Caco-2 (cell line): ENCODE measurements at regions not wholly inside any gene's neighbourhood (a gene's known extent, or its start where the extent isn't known, plus 50 kb on each side); places are given as distances from the start of the nearest gene placed in this dataset.

ENCODE experiments used
- BruUV-seq: library from RNA; stranded (reverse); fragments of 400-500 nt; replicated peaks from 2 replicates; lab custom pipeline; 2021; lab: Mats Ljungman, UMichigan
- CTCF ChIA-PET: fragments of 300-600 bp; sonication (Branson Sonifier 250); formaldehyde crosslinking; loops from one replicate; lab custom pipeline; 2022; ENCODE audit warnings: antibody characterized with exemption; lab: Charles Lee
- POLR2A ChIA-PET: fragments of 300-600 bp; sonication (Branson Sonifier 250); formaldehyde crosslinking; loops from one replicate; lab custom pipeline; 2022; ENCODE audit warnings: antibody characterized with exemption; lab: Charles Lee
- DNase-seq, 2 experiments: peaks; one replicate each; pipeline versions ENCODE4 v3.0.0 to v3.0.0-alpha.2; 2020 to 2022
- H3K27me3 ChIP-seq: replicated peaks from 2 replicates; pipeline ENCODE4 v1.6.0; 2011; ENCODE audit warnings: low read length; ENCODE audit not compliant: control insufficient read depth, insufficient read depth
- H3K36me3 ChIP-seq: 2 replicates; pipeline ENCODE4 v1.5.1; 2011; ENCODE audit warnings: low read length; ENCODE audit not compliant: control insufficient read depth, insufficient read depth
- H3K4me1 ChIP-seq: fragments of 250-450 bp; sonication (Bioruptor Pico); 2 replicates; pipeline ENCODE4 v1.5.1; 2020; ENCODE audit warnings: mild to moderate bottlenecking
- H3K4me3 ChIP-seq: 2 replicates; pipeline ENCODE4 v1.5.1; 2011; ENCODE audit warnings: low read depth, mild to moderate bottlenecking, control low read depth, low read length
- H3K9me3 ChIP-seq: fragments of 250-450 bp; sonication (Bioruptor Pico); 2 replicates; pipeline ENCODE4 v1.5.1; 2020; ENCODE audit warnings: mild to moderate bottlenecking, moderate library complexity
- H3K27ac Mint-ChIP-seq: one replicate; pipeline ENCODE4 v1.8.0; 2022; ENCODE audit warnings: mixed read lengths; ENCODE audit not compliant: unreplicated experiment
- H3K27me3 Mint-ChIP-seq: one replicate; pipeline ENCODE4 v1.8.0; 2022; ENCODE audit warnings: mixed read lengths; ENCODE audit not compliant: insufficient read depth, unreplicated experiment
- H3K36me3 Mint-ChIP-seq: one replicate; pipeline ENCODE4 v1.8.0; 2022; ENCODE audit warnings: mild to moderate bottlenecking, mixed read lengths; ENCODE audit not compliant: insufficient read depth, unreplicated experiment
- H3K4me1 Mint-ChIP-seq: one replicate; pipeline ENCODE4 v1.8.0; 2022; ENCODE audit warnings: low read depth, mixed read lengths; ENCODE audit not compliant: unreplicated experiment
- H3K4me3 Mint-ChIP-seq: one replicate; pipeline ENCODE4 v1.8.0; 2022; ENCODE audit warnings: mild to moderate bottlenecking, moderate library complexity, mixed read lengths; ENCODE audit not compliant: unreplicated experiment
- H3K9me3 Mint-ChIP-seq: one replicate; pipeline ENCODE4 v1.8.0; 2022; ENCODE audit warnings: mixed read lengths; ENCODE audit not compliant: unreplicated experiment
- CTCF ChIP-seq, 2 experiments: fragments of 200-600 bp in 1 of 2; IDR thresholded peaks; 1 replicate in 1 of 2; 2 replicates in 1 of 2; pipeline versions ENCODE4 v1.5.1 to v1.8.0; 2011 to 2022; ENCODE audit warnings: antibody characterized with exemption in 1 of 2, control low read depth in 1 of 2, inconsistent platforms in 1 of 2, low read depth in 1 of 2, low read length in 1 of 2, mild to moderate bottlenecking in 1 of 2, moderate library complexity in 1 of 2; ENCODE audit not compliant: insufficient read depth in 1 of 2, severe bottlenecking in 1 of 2, unreplicated experiment in 1 of 2
- intact Hi-C: fragments of 100-400 bp; cut with micrococcal nuclease; formaldehyde crosslinking; loops from one replicate; pipeline ENCODE4 v1.10.0; 2022; ENCODE audit not compliant: unreplicated experiment

- no TSS peak for BruUV-seq
- H3K4me3 Mint-ChIP-seq = no peak overlapping the region
Measured at GRCh38 chr10:128393546-128393945, 267.3 kb upstream of the MKI67 start.

GRCh38 chr10:128398118-128398517 is 271.9 kb upstream of the MKI67 start:
- no TSS peak for BruUV-seq

More at GRCh38 chr10:128393546-128393945, 267.3 kb upstream of the MKI67 start:
- Histone ChIP-seq H3K27me3 (peaks cover 1% of the 10 kb centered on the region; the same call in 1 of the 2 replicates), H3K9me3 (no peaks in the 10 kb centered on the region), H3K36me3 (no peaks in the 10 kb centered on the region), H3K4me1 (no peaks in the 10 kb centered on the region), H3K4me3 (no peak overlapping the region)
- H3K27me3 Mint-ChIP-seq = peaks cover 31% of the 10 kb centered on the region
- no peak for TF ChIP-seq CTCF (IDR thresholded peaks at IDR 0.05; ENCODE audit: insufficient read depth in 1 of 2, low read depth in 1 of 2, low read length in 1 of 2, severe bottlenecking in 1 of 2, unreplicated experiment in 1 of 2)
- DNase-seq = no peak
- no peak overlapping the region for H3K27ac Mint-ChIP-seq
- no peaks in the 10 kb centered on the region for H3K4me1 Mint-ChIP-seq
- POLR2A ChIA-PET = no interaction called here
- intact Hi-C loops = no loop called here
- CTCF ChIA-PET = no interaction called here
- no peaks in the 10 kb centered on the region for H3K9me3 Mint-ChIP-seq
- H3K36me3 Mint-ChIP-seq = no peaks in the 10 kb centered on the region

GRCh38 chr10:128398999-128399398 is 272.8 kb upstream of the MKI67 start:
- no peak overlapping the region for H3K4me3 ChIP-seq
- peaks cover 3% of the 10 kb centered on the region for H3K27me3 ChIP-seq
- no peaks in the 10 kb centered on the region for H3K4me1 Mint-ChIP-seq
- H3K4me1 ChIP-seq = no peaks in the 10 kb centered on the region
- CTCF ChIA-PET = no interaction called here
- no peaks in the 10 kb centered on the region for H3K36me3 Mint-ChIP-seq
- no TSS peak for BruUV-seq
- no peak overlapping the region for H3K27ac Mint-ChIP-seq
- POLR2A ChIA-PET = no interaction called here
- intact Hi-C loops = no loop called here
- H3K36me3 ChIP-seq = no peaks in the 10 kb centered on the region
- TF ChIP-seq CTCF (IDR thresholded peaks at IDR 0.05; ENCODE audit: insufficient read depth in 1 of 2, low read depth in 1 of 2, low read length in 1 of 2, severe bottlenecking in 1 of 2, unreplicated experiment in 1 of 2) = no peak
- H3K4me3 Mint-ChIP-seq = no peak overlapping the region
- no peak for DNase-seq
- H3K9me3 Mint-ChIP-seq = no peaks in the 10 kb centered on the region
- H3K9me3 ChIP-seq = no peaks in the 10 kb centered on the region
- H3K27me3 Mint-ChIP-seq = peaks cover 27% of the 10 kb centered on the region

More at GRCh38 chr10:128398118-128398517, 271.9 kb upstream of the MKI67 start:
- Histone ChIP-seq H3K36me3 (no peaks in the 10 kb centered on the region), H3K9me3 (no peaks in the 10 kb centered on the region), H3K4me1 (no peaks in the 10 kb centered on the region), H3K4me3 (no peak overlapping the region), H3K27me3 (peaks cover 3% of the 10 kb centered on the region)
- Mint-ChIP-seq H3K9me3 (no peaks in the 10 kb centered on the region), H3K27ac (no peak overlapping the region), H3K27me3 (peaks cover 29% of the 10 kb centered on the region), H3K4me3 (no peak overlapping the region), H3K4me1 (no peaks in the 10 kb centered on the region), H3K36me3 (no peaks in the 10 kb centered on the region)
- POLR2A ChIA-PET = no interaction called here
- DNase-seq = no peak
- CTCF ChIA-PET = no interaction called here
- intact Hi-C loops = no loop called here
- no peak for TF ChIP-seq CTCF (IDR thresholded peaks at IDR 0.05; ENCODE audit: insufficient read depth in 1 of 2, low read depth in 1 of 2, low read length in 1 of 2, severe bottlenecking in 1 of 2, unreplicated experiment in 1 of 2)
